Lower leg skin (tissue), 4 donors: ENCODE measurements at regions not wholly inside any gene's neighbourhood (a gene's known extent, or its start where the extent isn't known, plus 50 kb on each side); places are given as distances from the start of the nearest gene placed in this dataset.

Experiments
- DNase-seq, 2 donors: peaks; one replicate each; pipeline ENCODE4 v3.0.0-alpha.2; 2019; ENCODE audit warnings: low spot score in 2 of 2
- H3K4me3 ChIP-seq: fragments of 200-600 bp; sonication (generic); 2 replicates; pipeline ENCODE4 v1.5.1; 2017; ENCODE audit warnings: mild to moderate bottlenecking, low read depth; ENCODE audit not compliant: poor library complexity, severe bottlenecking
- CTCF ChIP-seq, 3 donors: fragments of 450-650 bp; IDR thresholded peaks; one replicate each; pipeline ENCODE4 v1.5.1; 2016; ENCODE audit warnings: antibody characterized with exemption in 3 of 3, mild to moderate bottlenecking in 3 of 3, moderate library complexity in 2 of 3
- POLR2A ChIP-seq, 2 donors: fragments of 450-650 bp; IDR thresholded peaks; one replicate each; pipeline ENCODE4 v1.6.1; 2016 to 2017; ENCODE audit warnings: antibody characterized with exemption in 2 of 2, mild to moderate bottlenecking in 1 of 2, moderate library complexity in 1 of 2
- WGBS, 2 donors: methylation state at CpG; one replicate each; pipeline ENCODE4 v1.1.5; 2018; 5-methylcytosine and 5-hydroxymethylcytosine counted together
- intact Hi-C: fragments of 100-400 bp; cut with DNase I; formaldehyde crosslinking; loops from one replicate; pipeline ENCODE4 v1.15.0; 2023; ENCODE audit warnings: low total_unique reads

GRCh38 chr18:1047406-1047805 is 142.7 kb downstream of the ADCYAP1 start:
- intact Hi-C loops, result no loop called here
- TF ChIP-seq POLR2A (IDR thresholded peaks at IDR 0.05) (no peak), CTCF (IDR thresholded peaks at IDR 0.05) (no peak)
- WGBS, 2 donors, result 83 to 84% methylated on average over 5 of the region's 5 CpGs
- no peak for DNase-seq
- no peak overlapping the region for H3K4me3 ChIP-seq

GRCh38 chr18:1048032-1048431 is 143.4 kb downstream of the ADCYAP1 start:
- no peak for DNase-seq
- WGBS, 2 donors, result 66 to 71% methylated on average over 4 of the region's 4 CpGs
- TF ChIP-seq POLR2A (IDR thresholded peaks at IDR 0.05), result no peak
- no peak for TF ChIP-seq CTCF (IDR thresholded peaks at IDR 0.05)
- intact Hi-C loops, result no loop called here
- H3K4me3 ChIP-seq, result no peak overlapping the region

- intact Hi-C loops, result no loop called here
- WGBS, 2 donors, result 94 to 96% methylated on average over 1 of the region's 1 CpG
- no peak overlapping the region for H3K4me3 ChIP-seq
- TF ChIP-seq CTCF (IDR thresholded peaks at IDR 0.05) (no peak), POLR2A (IDR thresholded peaks at IDR 0.05) (no peak)
- no peak for DNase-seq
Observed at GRCh38 chr18:1049173-1049572, 144.5 kb downstream of the ADCYAP1 start.

GRCh38 chr18:1050012-1050657 is 145.5 kb downstream of the ADCYAP1 start:
- TF ChIP-seq POLR2A (IDR thresholded peaks at IDR 0.05) (no peak), CTCF (IDR thresholded peaks at IDR 0.05) (no peak)

GRCh38 chr18:1052301-1052700 is 147.6 kb downstream of the ADCYAP1 start:
- TF ChIP-seq CTCF (IDR thresholded peaks at IDR 0.05) (no peak), POLR2A (IDR thresholded peaks at IDR 0.05) (no peak)
- no peak for DNase-seq
- no peak overlapping the region for H3K4me3 ChIP-seq
- intact Hi-C loops, result no loop called here

More at GRCh38 chr18:1050012-1050657, 145.5 kb downstream of the ADCYAP1 start:
- H3K4me3 ChIP-seq, result no peak overlapping the region
- 62 to 71% methylated on average over 3 of the region's 3 CpGs for WGBS, 2 donors
- no peak for DNase-seq
- intact Hi-C loops, result no loop called here
